CD14-positive monocyte (primary cell): ENCODE measurements at regions not wholly inside any gene's neighbourhood (a gene's known extent, or its start where the extent isn't known, plus 50 kb on each side); places are given as distances from the start of the nearest gene placed in this dataset.

ENCODE experiments used
- DNase-seq, 3 donors: peaks; one replicate each; pipeline ENCODE4 v3.0.0-alpha.2; 2011 to 2022
- H2AFZ ChIP-seq: 2 replicates; pipeline ENCODE4 v1.6.0; 2012; ENCODE audit warnings: mild to moderate bottlenecking, low read depth, low read length, inconsistent platforms; ENCODE audit not compliant: insufficient read depth, poor library complexity, severe bottlenecking
- H3K27ac ChIP-seq, 2 donors: 1 replicate in 1 of 2; 2 replicates in 1 of 2; pipeline ENCODE4 v1.5.1; 2012 to 2013; ENCODE audit warnings: low read length in 2 of 2, control low read depth in 1 of 2, inconsistent platforms in 1 of 2, low read depth in 1 of 2, mild to moderate bottlenecking in 1 of 2
- H3K27me3 ChIP-seq, 2 donors: one replicate each; pipeline versions ENCODE4 v1.6.0 to v1.6.1; 2011 to 2013; ENCODE audit warnings: low read length in 2 of 2; ENCODE audit not compliant: control insufficient read depth in 2 of 2, insufficient read depth in 2 of 2
- H3K36me3 ChIP-seq, 2 donors: replicated peaks in 1 of 2; 1 replicate in 1 of 2; 2 replicates in 1 of 2; pipeline versions ENCODE4 v1.5.1 to v1.6.1; 2012 to 2013; ENCODE audit warnings: low read length in 2 of 2, control low read depth in 1 of 2, inconsistent platforms in 1 of 2, mild to moderate bottlenecking in 1 of 2; ENCODE audit not compliant: insufficient read depth in 2 of 2, control insufficient read depth in 1 of 2
- H3K4me1 ChIP-seq, 2 donors: 1 replicate in 1 of 2; 2 replicates in 1 of 2; pipeline versions ENCODE4 v1.5.1 to v1.6.1; 2012 to 2013; ENCODE audit warnings: low read length in 2 of 2, control low read depth in 1 of 2, inconsistent platforms in 1 of 2, mild to moderate bottlenecking in 1 of 2, moderate library complexity in 1 of 2; ENCODE audit not compliant: insufficient read depth in 2 of 2, control insufficient read depth in 1 of 2
- H3K4me2 ChIP-seq: replicated peaks from 2 replicates; pipeline ENCODE3; 2012; ENCODE audit warnings: low read length, moderate library complexity, mild to moderate bottlenecking; ENCODE audit not compliant: poor library complexity, severe bottlenecking; ENCODE audit errors: extremely low read depth
- H3K4me3 ChIP-seq, 3 experiments: fragments of 200-600 bp in 1 of 3; sonication (generic) in 1 of 3; replicated peaks in 1 of 3; 1 replicate in 2 of 3; 2 replicates in 1 of 3; pipeline ENCODE4 v1.5.1; 2011 to 2013; ENCODE audit warnings: low read length in 3 of 3, mild to moderate bottlenecking in 3 of 3, control low read depth in 2 of 3, low read depth in 2 of 3, inconsistent platforms in 1 of 3, moderate library complexity in 1 of 3
- H3K79me2 ChIP-seq: 2 replicates; pipeline ENCODE4 v1.6.0; 2012; ENCODE audit warnings: mild to moderate bottlenecking, control low read depth, inconsistent platforms, low read length, moderate library complexity; ENCODE audit not compliant: insufficient read depth
- H3K9ac ChIP-seq: 2 replicates; pipeline ENCODE4 v1.6.0; 2017; ENCODE audit warnings: low read length, mild to moderate bottlenecking; ENCODE audit not compliant: insufficient read depth, poor library complexity, severe bottlenecking
- H3K9me3 ChIP-seq, 2 donors: replicated peaks in 1 of 2; 1 replicate in 1 of 2; 2 replicates in 1 of 2; pipeline versions ENCODE4 v1.5.1 to v1.6.1; 2012 to 2013; ENCODE audit warnings: low read length in 2 of 2, control low read depth in 1 of 2; ENCODE audit not compliant: control insufficient read depth in 1 of 2, insufficient read depth in 1 of 2
- H4K20me1 ChIP-seq: 2 replicates; pipeline ENCODE4 v1.6.0; 2012; ENCODE audit warnings: mild to moderate bottlenecking, low read length, control low read depth, moderate library complexity; ENCODE audit not compliant: insufficient read depth
- H3K27ac Mint-ChIP-seq, 7 donors: one replicate each; pipeline ENCODE4 v1.8.0; 2020; ENCODE audit warnings: mild to moderate bottlenecking in 7 of 7, mixed read lengths in 7 of 7, moderate library complexity in 6 of 7, inconsistent platforms in 2 of 7
- H3K27me3 Mint-ChIP-seq, 3 donors: one replicate each; pipeline ENCODE4 v1.8.0; 2021 to 2022; ENCODE audit warnings: low read depth in 3 of 3, mild to moderate bottlenecking in 3 of 3, mixed read lengths in 3 of 3, moderate library complexity in 3 of 3, inconsistent platforms in 1 of 3
- H3K36me3 Mint-ChIP-seq, 2 donors: one replicate each; pipeline ENCODE4 v1.8.0; 2020; ENCODE audit warnings: mixed read lengths in 2 of 2, inconsistent platforms in 1 of 2, mild to moderate bottlenecking in 1 of 2
- H3K4me1 Mint-ChIP-seq: one replicate; pipeline ENCODE4 v1.8.0; 2020; ENCODE audit warnings: mild to moderate bottlenecking, mixed read lengths
- H3K4me3 Mint-ChIP-seq, 2 donors: one replicate each; pipeline ENCODE4 v1.8.0; 2020; ENCODE audit warnings: mild to moderate bottlenecking in 2 of 2, mixed read lengths in 2 of 2, moderate library complexity in 1 of 2
- H3K9me3 Mint-ChIP-seq, 7 donors: one replicate each; pipeline ENCODE4 v1.8.0; 2020 to 2022; ENCODE audit warnings: mixed read lengths in 7 of 7, mild to moderate bottlenecking in 6 of 7, moderate library complexity in 6 of 7, inconsistent platforms in 2 of 7
- CTCF ChIP-seq: fragments of 200-600 bp; IDR thresholded peaks from one replicate; pipeline ENCODE4 v1.8.0; 2022; ENCODE audit warnings: antibody characterized with exemption, mild to moderate bottlenecking
- WGBS: methylation state at CpG from one replicate; pipeline ENCODE4 v1.1.5; 2013; ENCODE audit warnings: missing lambda C conversion rate; ENCODE audit not compliant: insufficient coverage; 5-methylcytosine and 5-hydroxymethylcytosine counted together
- intact Hi-C, 2 donors: fragments of 100-400 bp; cut with micrococcal nuclease; formaldehyde crosslinking; loops; one replicate each; pipeline versions ENCODE4 v1.15.0 to v1.15.1; 2023

GRCh38 chr3:159280386-159281191 lies 478.7 kb downstream of the MFSD1 start:
- TF ChIP-seq CTCF = no peak
- Histone ChIP-seq H3K36me3 (no peaks in the 10 kb centered on the region), H3K9me3 (no peaks in the 10 kb centered on the region), H4K20me1 (no peaks in the 10 kb centered on the region), H3K4me2 (no peak overlapping the region), H3K4me1 (no peaks in the 10 kb centered on the region), H3K27me3 (no peaks in the 10 kb centered on the region), H3K9ac (no peak overlapping the region), H3K27ac (no peak overlapping the region), H3K79me2 (no peaks in the 10 kb centered on the region), H2AFZ (no peak overlapping the region), H3K4me3 (no peak overlapping the region)
- Mint-ChIP-seq H3K36me3 (no peaks in the 10 kb centered on the region), H3K4me1 (no peaks in the 10 kb centered on the region), H3K27me3 (peaks cover 1 to 2% (median 1%) of the 10 kb centered on the region in 3 donors), H3K9me3 (peaks cover 0 to 5% (median 0%) of the 10 kb centered on the region in 7 donors), H3K27ac (no peak overlapping the region), H3K4me3 (no peak overlapping the region)
- no peak for DNase-seq
- 89% methylated on average over 3 of the region's 10 CpGs for WGBS
- intact Hi-C loops = no loop called here

GRCh38 chr3:159293493-159293892 lies 491.6 kb downstream of the MFSD1 start:
- H3K9ac ChIP-seq = no peak overlapping the region
- no peaks in the 10 kb centered on the region for H3K27me3 ChIP-seq
- no peaks in the 10 kb centered on the region for H3K36me3 ChIP-seq
- H2AFZ ChIP-seq = no peak overlapping the region
- TF ChIP-seq CTCF = no peak
- H4K20me1 ChIP-seq = no peaks in the 10 kb centered on the region
- no peaks in the 10 kb centered on the region for H3K36me3 Mint-ChIP-seq
- H3K9me3 ChIP-seq = no peaks in the 10 kb centered on the region
- intact Hi-C loops = no loop called here
- no peak overlapping the region for H3K27ac ChIP-seq
- peaks cover 0 to 6% (median 2%) of the 10 kb centered on the region in 7 donors for H3K9me3 Mint-ChIP-seq
- H3K4me2 ChIP-seq = no peak overlapping the region
- no peak overlapping the region for H3K27ac Mint-ChIP-seq
- no peaks in the 10 kb centered on the region for H3K27me3 Mint-ChIP-seq
- no peak overlapping the region for H3K4me3 Mint-ChIP-seq
- DNase-seq = no peak
- H3K4me3 ChIP-seq = no peak overlapping the region
- H3K4me1 ChIP-seq = no peaks in the 10 kb centered on the region
- no CpG with 5 or more reads among the region's 1 CpG for WGBS
- no peaks in the 10 kb centered on the region for H3K79me2 ChIP-seq
- H3K4me1 Mint-ChIP-seq = no peaks in the 10 kb centered on the region
